UCSD-AML1 (cell line): ENCODE measurements at regions not wholly inside any gene's neighbourhood (a gene's known extent, or its start where the extent isn't known, plus 50 kb on each side); places are given as distances from the start of the nearest gene placed in this dataset.
"Not testable (repeated sequence)": the region's sequence is repeated elsewhere in the genome, so short reads cannot be mapped to it uniquely, and the experiment has no call there.

Source experiments
- DNase-seq: peaks from one replicate; lab custom pipeline; 2025; ENCODE audit not compliant: unreplicated experiment; lab: John Stamatoyannopoulos, UW

- no peak for DNase-seq
These were observed 321.5 kb upstream of the HNRNPA3 start for GRCh38 chr2:176891105-176891504.

- DNase-seq: no peak
These were observed 320.7 kb upstream of the HNRNPA3 start for GRCh38 chr2:176891857-176892256.

GRCh38 chr2:176892676-176893226, 319.8 kb upstream of the HNRNPA3 start:
- DNase-seq: no peak

- DNase-seq: no peak
These were observed 317.4 kb upstream of the HNRNPA3 start for GRCh38 chr2:176895158-176895557.

GRCh38 chr2:176902454-176902853, 310.1 kb upstream of the HNRNPA3 start:
- no peak for DNase-seq

GRCh38 chr2:176904053-176904452, 308.5 kb upstream of the HNRNPA3 start:
- not testable (repeated sequence) for DNase-seq

GRCh38 chr2:176907341-176907740, 305.3 kb upstream of the HNRNPA3 start:
- DNase-seq: no peak

GRCh38 chr2:176910828-176911227, 301.8 kb upstream of the HNRNPA3 start:
- no peak for DNase-seq

- no peak for DNase-seq
These were observed 298.6 kb upstream of the HNRNPA3 start for GRCh38 chr2:176913955-176914354.

- DNase-seq: no peak
These were observed 298.2 kb upstream of the HNRNPA3 start for GRCh38 chr2:176914371-176914770.

- DNase-seq: not testable (repeated sequence)
These were observed 290.0 kb upstream of the HNRNPA3 start for GRCh38 chr2:176922545-176922944.

GRCh38 chr2:176923205-176923604, 289.4 kb upstream of the HNRNPA3 start:
- DNase-seq: no peak

GRCh38 chr2:176924909-176925534, 287.6 kb upstream of the HNRNPA3 start:
- DNase-seq: no peak

- no peak for DNase-seq
These were observed 286.1 kb upstream of the HNRNPA3 start for GRCh38 chr2:176926453-176926852.

- not testable (repeated sequence) for DNase-seq
These were observed 283.2 kb upstream of the HNRNPA3 start for GRCh38 chr2:176929387-176929786.

GRCh38 chr2:176931588-176932563, 280.7 kb upstream of the HNRNPA3 start:
- no peak for DNase-seq

- no peak for DNase-seq
These were observed 278.5 kb upstream of the HNRNPA3 start for GRCh38 chr2:176934131-176934530.

- no peak for DNase-seq
These were observed 277.7 kb upstream of the HNRNPA3 start for GRCh38 chr2:176934869-176935415.

GRCh38 chr2:176935543-176936102, 277.0 kb upstream of the HNRNPA3 start:
- DNase-seq: no peak

GRCh38 chr2:176936410-176936809, 276.2 kb upstream of the HNRNPA3 start:
- no peak for DNase-seq

GRCh38 chr2:176944998-176945397, 267.6 kb upstream of the HNRNPA3 start:
- DNase-seq: no peak
